Upper lobe of left lung (tissue), 4 donors: ENCODE measurements at regions not wholly inside any gene's neighbourhood (a gene's known extent, or its start where the extent isn't known, plus 50 kb on each side); places are given as distances from the start of the nearest gene placed in this dataset.

ENCODE experiments used
- EP300 ChIP-seq, 4 donors: sonication (generic); formaldehyde crosslinking; IDR thresholded peaks; one replicate each; pipeline ENCODE4 v1.5.1; 2017; ENCODE audit warnings: antibody characterized with exemption in 4 of 4, control low read depth in 2 of 4
- POLR2A ChIP-seq, 4 donors: fragments of 450-650 bp; IDR thresholded peaks; one replicate each; pipeline ENCODE4 v1.5.1; 2016 to 2017; ENCODE audit warnings: antibody characterized with exemption in 4 of 4, mild to moderate bottlenecking in 2 of 4
- POLR2AphosphoS5 ChIP-seq, 2 donors: sonication (generic); formaldehyde crosslinking; IDR thresholded peaks; one replicate each; pipeline ENCODE4 v1.5.1; 2017; ENCODE audit warnings: antibody characterized with exemption in 2 of 2
- TF ChIP-seq, protein P1 (sequence below), 6 experiments: fragments of 450-650 bp in 4 of 6; fragments of 200-600 bp in 2 of 6; sonication (generic) in 2 of 6; IDR thresholded peaks; one replicate each; pipeline ENCODE4 v1.5.1; 2016 to 2019; ENCODE audit warnings: antibody characterized with exemption in 6 of 6

DNA sequence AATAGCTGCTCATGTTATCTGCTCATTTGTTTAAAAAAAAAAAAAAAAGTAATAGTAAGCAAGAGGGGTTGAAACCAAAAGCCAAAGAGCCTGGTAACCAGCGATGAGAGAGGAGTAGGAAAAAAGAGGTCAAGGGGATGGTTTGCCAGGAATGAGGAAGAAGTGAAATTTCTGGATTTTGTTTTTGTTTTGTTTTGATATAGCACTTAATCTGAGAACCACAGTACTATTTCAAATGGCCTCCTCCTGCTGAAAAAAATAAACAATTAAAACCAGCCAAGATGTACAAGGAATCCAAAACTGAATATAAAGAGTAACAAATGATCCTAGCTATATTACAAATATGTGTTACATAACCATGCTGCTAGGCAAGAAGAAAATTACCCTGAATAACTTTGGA lies 213.1 kb downstream of the FGFR2 start:
- TF ChIP-seq POLR2AphosphoS5 (IDR thresholded peaks at IDR 0.05), result no peak
- TF ChIP-seq, protein P1, sequence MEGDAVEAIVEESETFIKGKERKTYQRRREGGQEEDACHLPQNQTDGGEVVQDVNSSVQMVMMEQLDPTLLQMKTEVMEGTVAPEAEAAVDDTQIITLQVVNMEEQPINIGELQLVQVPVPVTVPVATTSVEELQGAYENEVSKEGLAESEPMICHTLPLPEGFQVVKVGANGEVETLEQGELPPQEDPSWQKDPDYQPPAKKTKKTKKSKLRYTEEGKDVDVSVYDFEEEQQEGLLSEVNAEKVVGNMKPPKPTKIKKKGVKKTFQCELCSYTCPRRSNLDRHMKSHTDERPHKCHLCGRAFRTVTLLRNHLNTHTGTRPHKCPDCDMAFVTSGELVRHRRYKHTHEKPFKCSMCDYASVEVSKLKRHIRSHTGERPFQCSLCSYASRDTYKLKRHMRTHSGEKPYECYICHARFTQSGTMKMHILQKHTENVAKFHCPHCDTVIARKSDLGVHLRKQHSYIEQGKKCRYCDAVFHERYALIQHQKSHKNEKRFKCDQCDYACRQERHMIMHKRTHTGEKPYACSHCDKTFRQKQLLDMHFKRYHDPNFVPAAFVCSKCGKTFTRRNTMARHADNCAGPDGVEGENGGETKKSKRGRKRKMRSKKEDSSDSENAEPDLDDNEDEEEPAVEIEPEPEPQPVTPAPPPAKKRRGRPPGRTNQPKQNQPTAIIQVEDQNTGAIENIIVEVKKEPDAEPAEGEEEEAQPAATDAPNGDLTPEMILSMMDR (IDR thresholded peaks at IDR 0.05), result no peak
- TF ChIP-seq POLR2A (IDR thresholded peaks at IDR 0.05), result no peak
- no peak for TF ChIP-seq EP300 (IDR thresholded peaks at IDR 0.05)
